ENCODE measurements at regions not wholly inside any gene's neighbourhood (a gene's known extent, or its start where the extent isn't known, plus 50 kb on each side); places are given as distances from the start of the nearest gene placed in this dataset.
A peak's percentile ranks its signal among the peaks of the same experiment; 100 is the strongest.
"Not testable (repeated sequence)": the region's sequence is repeated elsewhere in the genome, so short reads cannot be mapped to it uniquely, and the experiment has no call there.

- peak; percentile 87 for DNase-seq (ENCODE audit: low read depth)
Observed at GRCh38 chr1:196160066-196160795, 448.0 kb downstream of the KCNT2 start.

GRCh38 chr1:196155586-196155985 is 452.7 kb downstream of the KCNT2 start:
- DNase-seq (ENCODE audit: low read depth), result no peak

DNA sequence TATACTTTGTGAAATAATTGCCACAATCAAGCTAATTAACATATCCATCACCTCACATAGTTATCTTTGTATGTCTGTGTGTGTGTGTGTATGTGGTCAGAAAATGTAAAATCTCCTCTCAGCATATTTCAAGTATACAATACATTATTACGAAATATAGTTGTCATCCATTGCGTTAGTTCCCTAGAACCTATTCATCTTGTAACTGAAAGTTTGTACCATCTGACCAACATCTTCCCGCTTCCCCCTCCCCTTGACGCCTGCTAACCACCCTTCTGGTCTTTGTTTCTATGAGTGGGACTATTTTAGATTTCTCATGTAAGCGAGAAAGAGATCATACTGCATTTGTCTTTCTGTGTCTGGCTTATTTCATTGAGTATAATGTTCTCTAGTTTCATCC is 455.3 kb downstream of the KCNT2 start:
- DNase-seq (ENCODE audit: low read depth), result no peak

- DNase-seq (ENCODE audit: low read depth), result peak; percentile 32
Observed at GRCh38 chr1:196152086-196152485, 456.2 kb downstream of the KCNT2 start.

DNA sequence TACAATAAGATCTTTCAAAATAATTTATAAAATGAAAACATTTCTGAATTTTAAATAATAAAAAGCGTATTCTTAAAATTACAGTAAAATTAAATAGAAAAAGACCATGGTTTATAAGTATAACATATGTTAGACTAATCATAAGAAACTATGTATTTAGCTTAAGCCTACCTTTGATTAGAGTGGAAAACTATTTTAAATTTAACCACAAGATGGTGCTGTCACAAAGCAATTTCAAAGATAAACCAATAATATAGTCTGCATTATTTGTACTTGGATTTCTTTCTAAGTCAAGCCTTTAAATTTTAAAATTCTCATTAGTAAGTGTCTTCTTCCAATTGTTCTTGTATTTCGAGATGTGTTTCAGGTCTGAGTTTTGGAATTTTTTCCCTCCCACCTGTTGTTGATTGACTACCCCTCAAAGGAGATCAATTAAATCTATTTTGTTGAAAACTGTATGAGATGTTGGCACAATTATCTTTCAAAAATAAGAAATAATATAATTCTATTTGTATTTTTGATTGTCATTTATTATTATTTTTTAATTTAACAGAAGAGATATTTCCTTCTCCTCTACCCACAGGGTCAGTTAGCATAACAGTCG is 459.8 kb downstream of the KCNT2 start:
- peak; percentile 45 for DNase-seq (ENCODE audit: low read depth)

- no peak for DNase-seq (ENCODE audit: low read depth)
Observed at GRCh38 chr1:196147530-196147929, 460.7 kb downstream of the KCNT2 start.

GRCh38 chr1:196145151-196145550 is 463.1 kb downstream of the KCNT2 start:
- not testable (repeated sequence) for DNase-seq (ENCODE audit: low read depth)

DNA sequence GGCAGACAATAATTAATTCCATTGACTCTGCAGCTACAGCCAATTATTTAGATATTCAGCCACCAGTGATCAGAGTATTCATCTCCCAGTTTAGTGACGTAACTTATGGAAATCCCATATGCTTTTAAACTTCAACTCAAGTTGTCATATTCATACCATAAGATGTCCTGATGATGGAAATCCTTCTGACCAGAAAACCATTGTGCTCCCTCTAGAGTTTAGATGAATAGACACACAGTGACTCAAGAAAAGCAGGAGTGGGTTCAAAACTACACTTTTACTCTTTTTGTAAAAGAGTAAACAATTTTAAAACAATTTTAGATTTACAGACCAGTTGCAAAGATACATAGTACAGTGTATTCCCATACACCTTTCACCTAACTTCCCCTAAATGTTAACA is 463.7 kb downstream of the KCNT2 start:
- no peak for DNase-seq (ENCODE audit: low read depth)

- DNase-seq (ENCODE audit: low read depth), result no peak
Observed at GRCh38 chr1:196143602-196144342, 464.5 kb downstream of the KCNT2 start.

GRCh38 chr1:196142111-196142640 is 466.1 kb downstream of the KCNT2 start:
- no peak for DNase-seq (ENCODE audit: low read depth)

- DNase-seq (ENCODE audit: low read depth), result no peak
Observed at GRCh38 chr1:196136396-196136795, 471.8 kb downstream of the KCNT2 start.

DNA sequence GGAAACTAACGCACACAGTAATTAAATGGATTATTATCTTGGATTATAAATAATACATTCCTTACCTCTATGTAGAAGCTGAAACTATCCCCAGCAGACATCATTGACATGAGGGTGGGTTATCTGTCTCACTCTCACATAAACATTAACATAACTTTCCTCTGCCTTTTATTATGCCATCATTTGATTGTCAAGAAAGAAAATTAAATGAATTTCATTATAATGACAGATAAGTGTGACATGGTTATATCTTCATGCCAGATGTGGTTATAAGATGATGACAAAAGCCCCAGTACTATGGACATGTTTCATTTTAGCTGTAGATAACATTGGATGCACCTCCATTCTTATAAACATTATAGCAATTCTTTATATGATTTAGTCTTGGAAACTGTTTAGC is 476.5 kb downstream of the KCNT2 start:
- DNase-seq (ENCODE audit: low read depth), result no peak

- DNase-seq (ENCODE audit: low read depth), result no peak
Observed at GRCh38 chr1:196128835-196129234, 479.4 kb downstream of the KCNT2 start.

DNA sequence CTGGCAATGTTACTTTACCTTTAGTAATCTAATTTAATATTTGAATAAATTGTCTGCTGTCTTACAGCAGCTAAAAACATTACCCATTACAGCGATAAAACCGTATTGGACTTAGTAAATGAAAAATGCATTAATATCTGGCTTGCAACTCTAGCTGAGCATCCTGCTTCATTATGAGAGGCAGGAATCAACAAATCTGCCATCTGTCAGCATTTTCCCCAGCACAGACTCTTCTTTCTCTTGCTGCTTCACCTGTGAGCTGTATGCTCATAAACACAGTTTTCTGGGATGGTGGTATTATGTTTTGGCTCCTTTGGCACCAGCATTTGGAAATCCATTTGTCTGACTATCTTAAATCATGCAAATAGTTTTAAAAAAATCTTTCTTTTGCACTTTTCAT is 487.1 kb downstream of the KCNT2 start:
- no peak for DNase-seq (ENCODE audit: low read depth)

DNA sequence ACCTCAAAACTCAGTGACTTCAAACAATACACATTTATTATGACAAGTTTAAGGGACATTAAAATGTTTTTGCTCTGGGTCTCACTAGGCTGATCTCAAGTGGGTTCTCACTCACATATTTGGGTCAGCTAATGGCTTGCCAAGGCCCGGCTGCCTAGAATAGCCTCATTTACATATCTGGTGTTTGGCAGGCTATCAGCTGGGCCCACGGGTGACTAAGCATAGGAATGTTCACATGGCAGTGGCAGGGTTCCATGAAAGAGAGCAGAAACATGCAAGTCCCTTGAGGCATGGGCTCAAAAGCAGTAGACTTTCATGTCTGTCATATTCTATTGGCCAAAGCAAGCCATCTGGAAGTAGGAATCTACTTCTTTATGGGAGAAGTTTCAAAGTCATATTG is 492.6 kb downstream of the KCNT2 start:
- DNase-seq (ENCODE audit: low read depth), result peak; percentile 67

- peak; percentile 68 for DNase-seq (ENCODE audit: low read depth)
Observed at GRCh38 chr1:196114193-196114592, 494.0 kb downstream of the KCNT2 start.

DNA sequence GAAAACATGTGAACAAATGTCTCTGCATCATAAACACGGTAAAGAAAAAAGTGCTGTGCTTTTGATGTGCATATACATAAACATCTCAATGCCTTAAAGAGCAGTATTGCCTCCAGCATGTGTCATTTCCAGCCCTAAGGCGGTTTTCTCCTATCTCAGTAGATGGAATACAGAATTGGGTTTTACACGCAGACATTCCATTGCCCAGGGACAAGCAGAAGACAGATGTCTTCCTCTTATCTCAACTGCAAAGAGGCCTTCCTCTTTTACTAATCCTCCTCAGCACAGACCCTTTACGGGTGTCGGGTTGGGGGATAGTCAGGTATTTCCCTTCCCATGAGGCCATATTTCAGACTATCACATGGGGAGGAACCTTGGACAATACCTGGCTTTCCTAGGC is 499.2 kb downstream of the KCNT2 start:
- DNase-seq (ENCODE audit: low read depth), result not testable (repeated sequence)

- DNase-seq (ENCODE audit: low read depth), result peak; percentile 1
Observed at GRCh38 chr1:196105901-196106300, 502.3 kb downstream of the KCNT2 start.

- DNase-seq (ENCODE audit: low read depth), result no peak
Observed at GRCh38 chr1:196102826-196103225, 505.4 kb downstream of the KCNT2 start.

- DNase-seq (ENCODE audit: low read depth), result no peak
Observed at GRCh38 chr1:196098000-196098399, 510.2 kb downstream of the KCNT2 start.

- DNase-seq (ENCODE audit: low read depth), result no peak
Observed at GRCh38 chr1:196094821-196095220, 513.4 kb downstream of the KCNT2 start.

- DNase-seq (ENCODE audit: low read depth), result no peak
Observed at GRCh38 chr1:196091397-196092135, 516.7 kb downstream of the KCNT2 start.
